ENCODE measurements at regions not wholly inside any gene's neighbourhood (a gene's known extent, or its start where the extent isn't known, plus 50 kb on each side); places are given as distances from the start of the nearest gene placed in this dataset.

DNA sequence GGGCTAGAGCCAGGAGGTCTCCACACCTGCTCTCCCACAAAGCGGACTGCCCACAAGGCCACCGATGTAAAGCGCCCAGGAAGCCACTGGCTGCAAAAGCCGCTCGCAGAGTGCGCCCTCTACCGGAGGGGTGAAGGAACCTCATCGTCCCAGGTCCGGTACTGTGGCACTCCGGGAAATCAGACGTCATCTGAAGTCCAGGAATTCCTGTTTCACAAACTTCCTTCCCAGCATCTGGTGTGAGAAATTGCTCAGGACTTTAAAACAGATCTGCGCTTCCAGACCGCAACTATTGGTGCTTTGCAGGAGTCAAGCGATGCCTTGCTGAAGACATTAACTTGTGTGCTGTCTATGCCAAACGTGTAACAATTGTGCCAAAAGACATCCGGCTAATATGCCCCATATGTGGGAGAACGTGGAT lies 115.1 kb upstream of the ARID1B start:
- H3K27me3 ChIP-seq (ENCODE audit: control insufficient read depth, insufficient read depth, low read length) = no peaks in the 10 kb centered on the region
- no peak overlapping the region for H3K27ac ChIP-seq (ENCODE audit: low read length)
- DNase-seq (ENCODE audit: low read depth, low spot score) = peak; percentile 61
- WGBS (ENCODE audit: insufficient coverage, insufficient read length) = no CpG with 5 or more reads among the region's 17 CpGs
- H3K9me3 ChIP-seq (ENCODE audit: control insufficient read depth, insufficient read depth, low read length) = no peaks in the 10 kb centered on the region
- H3K36me3 ChIP-seq (ENCODE audit: control insufficient read depth, insufficient read depth, low read length) = no peaks in the 10 kb centered on the region
- H3K4me3 ChIP-seq (ENCODE audit: low read length) = no peak overlapping the region
- H3K4me1 ChIP-seq (ENCODE audit: control insufficient read depth, insufficient read depth, low read length) = peaks cover 3% of the 10 kb centered on the region; the same call in 1 of the 2 replicates

DNA sequence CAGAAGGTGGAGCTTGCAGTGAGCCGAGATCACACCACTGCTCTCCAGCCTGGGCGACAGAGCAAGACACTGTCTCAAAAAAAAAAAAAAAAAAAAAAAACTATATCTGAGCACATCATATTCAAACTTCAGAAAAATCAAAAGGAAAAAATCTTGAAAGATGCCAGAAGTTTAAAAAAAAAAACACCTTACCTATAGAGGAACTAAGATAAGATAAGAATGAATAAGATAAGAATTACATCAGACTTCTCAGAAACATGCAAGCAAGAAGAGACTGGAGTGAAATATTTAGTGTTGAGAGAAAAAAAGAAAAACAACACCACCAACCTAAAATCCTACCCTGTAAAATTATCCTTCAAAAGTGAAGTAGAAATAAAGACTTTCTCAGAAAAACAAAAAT lies 116.8 kb upstream of the ARID1B start:
- no peak overlapping the region for H3K27ac ChIP-seq (ENCODE audit: low read length)
- no CpG with 5 or more reads among the region's 2 CpGs for WGBS (ENCODE audit: insufficient coverage, insufficient read length)
- H3K27me3 ChIP-seq (ENCODE audit: control insufficient read depth, insufficient read depth, low read length) = no peaks in the 10 kb centered on the region
- no peaks in the 10 kb centered on the region for H3K9me3 ChIP-seq (ENCODE audit: control insufficient read depth, insufficient read depth, low read length)
- H3K36me3 ChIP-seq (ENCODE audit: control insufficient read depth, insufficient read depth, low read length) = no peaks in the 10 kb centered on the region
- H3K4me3 ChIP-seq (ENCODE audit: low read length) = no peak overlapping the region
- DNase-seq (ENCODE audit: low read depth, low spot score) = no peak
- peaks cover 3% of the 10 kb centered on the region; the same call in 1 of the 2 replicates for H3K4me1 ChIP-seq (ENCODE audit: control insufficient read depth, insufficient read depth, low read length)

GRCh38 chr6:156659822-156660198 lies 117.4 kb upstream of the ARID1B start:
- H3K36me3 ChIP-seq (ENCODE audit: control insufficient read depth, insufficient read depth, low read length) = no peaks in the 10 kb centered on the region
- peaks cover 4% of the 10 kb centered on the region; the same call in 1 of the 2 replicates for H3K4me1 ChIP-seq (ENCODE audit: control insufficient read depth, insufficient read depth, low read length)
- WGBS (ENCODE audit: insufficient coverage, insufficient read length) = no CpG with 5 or more reads among the region's 2 CpGs
- no peaks in the 10 kb centered on the region for H3K9me3 ChIP-seq (ENCODE audit: control insufficient read depth, insufficient read depth, low read length)
- H3K27ac ChIP-seq (ENCODE audit: low read length) = no peak overlapping the region
- no peak overlapping the region for H3K4me3 ChIP-seq (ENCODE audit: low read length)
- no peaks in the 10 kb centered on the region for H3K27me3 ChIP-seq (ENCODE audit: control insufficient read depth, insufficient read depth, low read length)
- DNase-seq (ENCODE audit: low read depth, low spot score) = no peak

- no peak overlapping the region for H3K27ac ChIP-seq (ENCODE audit: low read length)
- DNase-seq (ENCODE audit: low read depth, low spot score) = no peak
- no CpG with 5 or more reads among the region's 7 CpGs for WGBS (ENCODE audit: insufficient coverage, insufficient read length)
- H3K36me3 ChIP-seq (ENCODE audit: control insufficient read depth, insufficient read depth, low read length) = no peaks in the 10 kb centered on the region
- H3K27me3 ChIP-seq (ENCODE audit: control insufficient read depth, insufficient read depth, low read length) = no peaks in the 10 kb centered on the region
- H3K4me3 ChIP-seq (ENCODE audit: low read length) = no peak overlapping the region
- H3K4me1 ChIP-seq (ENCODE audit: control insufficient read depth, insufficient read depth, low read length) = peaks cover 4% of the 10 kb centered on the region; the same call in 1 of the 2 replicates
- H3K9me3 ChIP-seq (ENCODE audit: control insufficient read depth, insufficient read depth, low read length) = no peaks in the 10 kb centered on the region
Measured at GRCh38 chr6:156658966-156659821, 118.0 kb upstream of the ARID1B start.

DNA sequence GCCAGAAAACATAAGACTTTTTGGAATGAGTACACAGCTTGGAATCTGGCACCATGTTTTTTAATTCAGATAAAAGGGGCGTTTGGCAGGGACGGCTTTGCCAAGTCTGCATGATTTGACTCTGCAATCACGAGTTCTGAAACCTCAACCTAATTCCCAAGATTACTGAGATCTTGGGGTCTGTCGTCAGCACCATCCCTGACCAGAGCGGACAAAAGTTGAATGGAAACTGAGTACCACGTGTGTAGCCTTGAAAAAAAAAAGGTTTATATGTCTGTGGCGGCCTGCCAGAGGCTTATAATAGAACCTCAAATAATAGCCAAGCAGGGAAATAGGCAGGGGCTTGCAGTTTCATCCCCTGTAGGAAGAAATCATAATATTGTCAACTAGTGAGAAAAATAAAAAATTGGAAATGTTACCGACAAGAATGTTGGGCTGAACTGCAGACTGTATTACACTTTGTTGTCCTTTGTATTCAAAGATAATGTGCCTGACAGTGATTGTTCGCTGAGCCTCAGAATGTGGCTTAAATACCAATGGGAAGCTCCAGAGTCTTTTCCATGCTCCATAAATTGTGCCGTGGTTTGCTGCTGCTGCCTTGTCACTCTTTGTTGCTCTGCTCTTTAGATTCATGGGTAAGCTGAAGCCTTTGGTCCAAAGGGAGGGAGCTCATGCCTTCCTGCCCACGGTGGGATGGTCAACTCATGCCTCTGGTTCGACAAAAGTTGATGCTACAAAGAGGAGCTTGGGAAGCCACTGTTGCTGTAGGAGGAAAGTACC lies 118.8 kb upstream of the ARID1B start:
- no peak for DNase-seq (ENCODE audit: low read depth, low spot score)
- Histone ChIP-seq H3K27ac (ENCODE audit: low read length) (no peak overlapping the region), H3K4me3 (ENCODE audit: low read length) (no peak overlapping the region)

GRCh38 chr6:156657296-156657695 lies 119.9 kb upstream of the ARID1B start:
- H3K4me3 ChIP-seq (ENCODE audit: low read length) = no peak overlapping the region
- no peak overlapping the region for H3K27ac ChIP-seq (ENCODE audit: low read length)
- WGBS (ENCODE audit: insufficient coverage, insufficient read length) = no CpG with 5 or more reads among the region's 5 CpGs
- no peak for DNase-seq (ENCODE audit: low read depth, low spot score)
- peaks cover 4% of the 10 kb centered on the region; the same call in 1 of the 2 replicates for H3K4me1 ChIP-seq (ENCODE audit: control insufficient read depth, insufficient read depth, low read length)
- H3K36me3 ChIP-seq (ENCODE audit: control insufficient read depth, insufficient read depth, low read length) = no peaks in the 10 kb centered on the region
- no peaks in the 10 kb centered on the region for H3K27me3 ChIP-seq (ENCODE audit: control insufficient read depth, insufficient read depth, low read length)
- no peaks in the 10 kb centered on the region for H3K9me3 ChIP-seq (ENCODE audit: control insufficient read depth, insufficient read depth, low read length)

More for the DNA sequence above, 118.8 kb upstream of the ARID1B start:
- no CpG with 5 or more reads among the region's 12 CpGs for WGBS (ENCODE audit: insufficient coverage, insufficient read length)
- no peaks in the 10 kb centered on the region for H3K9me3 ChIP-seq (ENCODE audit: control insufficient read depth, insufficient read depth, low read length)
- H3K4me1 ChIP-seq (ENCODE audit: control insufficient read depth, insufficient read depth, low read length) = peaks cover 4% of the 10 kb centered on the region; the same call in 1 of the 2 replicates
- H3K27me3 ChIP-seq (ENCODE audit: control insufficient read depth, insufficient read depth, low read length) = no peaks in the 10 kb centered on the region
- H3K36me3 ChIP-seq (ENCODE audit: control insufficient read depth, insufficient read depth, low read length) = no peaks in the 10 kb centered on the region

DNA sequence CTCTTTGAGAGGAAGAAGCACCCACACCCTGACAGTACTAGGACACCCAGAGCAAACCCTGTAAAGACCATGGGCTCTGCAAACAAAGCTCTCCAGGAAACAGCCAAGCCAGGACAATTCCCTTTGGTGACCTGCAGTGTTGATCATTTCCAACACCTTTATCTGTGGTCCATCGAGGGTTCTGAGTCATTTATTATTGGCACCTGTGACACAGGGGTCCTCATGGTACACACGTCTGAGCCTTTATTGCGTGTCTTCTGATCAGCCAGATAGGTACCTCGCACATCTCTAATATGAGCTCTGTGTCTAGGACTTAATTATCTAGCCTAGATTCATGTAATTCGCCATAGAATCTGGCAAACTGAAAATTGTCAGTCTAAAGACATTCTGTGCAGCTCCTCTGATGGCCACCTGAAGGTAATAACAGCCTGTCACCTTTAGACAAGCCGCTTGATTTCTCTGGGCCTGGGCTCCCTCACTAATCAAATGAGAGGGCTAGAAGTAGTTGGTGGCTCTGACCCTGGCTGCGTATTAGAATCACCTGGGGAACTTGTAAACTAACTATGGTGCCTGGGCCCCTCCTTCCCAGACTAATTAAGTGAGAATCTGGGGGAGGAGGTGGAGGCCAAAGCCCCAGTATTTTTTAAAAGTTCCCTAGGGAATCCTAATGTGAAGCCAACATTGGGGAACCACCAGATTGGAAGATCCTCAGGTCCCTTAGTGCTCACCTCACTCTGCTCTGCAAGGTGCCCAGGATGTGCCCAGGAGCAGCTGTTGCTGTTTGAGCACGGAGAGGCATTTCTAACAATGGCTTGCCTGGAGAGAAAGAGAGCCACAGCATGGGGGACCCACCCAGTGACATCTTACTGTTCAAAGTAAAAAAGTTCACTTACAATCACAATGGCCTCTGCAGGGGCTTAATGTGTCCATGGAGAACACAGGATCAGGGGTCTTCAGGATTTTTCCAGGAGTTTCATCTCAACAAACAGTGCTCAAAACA lies 122.0 kb upstream of the ARID1B start:
- DNase-seq (ENCODE audit: low read depth, low spot score) = peak; percentile 45
- Histone ChIP-seq H3K4me1 (ENCODE audit: control insufficient read depth, insufficient read depth, low read length) (peaks cover 4% of the 10 kb centered on the region; the same call in 1 of the 2 replicates), H3K4me3 (ENCODE audit: low read length) (no peak overlapping the region), H3K27ac (ENCODE audit: low read length) (no peak overlapping the region), H3K9me3 (ENCODE audit: control insufficient read depth, insufficient read depth, low read length) (no peaks in the 10 kb centered on the region), H3K36me3 (ENCODE audit: control insufficient read depth, insufficient read depth, low read length) (no peaks in the 10 kb centered on the region), H3K27me3 (ENCODE audit: control insufficient read depth, insufficient read depth, low read length) (no peaks in the 10 kb centered on the region)
- no CpG with 5 or more reads among the region's 8 CpGs for WGBS (ENCODE audit: insufficient coverage, insufficient read length)

- H3K9me3 ChIP-seq (ENCODE audit: control insufficient read depth, insufficient read depth, low read length) = no peaks in the 10 kb centered on the region
- H3K4me1 ChIP-seq (ENCODE audit: control insufficient read depth, insufficient read depth, low read length) = peaks cover 2% of the 10 kb centered on the region; the same call in 1 of the 2 replicates
- WGBS (ENCODE audit: insufficient coverage, insufficient read length) = no CpG with 5 or more reads among the region's 5 CpGs
- H3K4me3 ChIP-seq (ENCODE audit: low read length) = no peak overlapping the region
- no peaks in the 10 kb centered on the region for H3K36me3 ChIP-seq (ENCODE audit: control insufficient read depth, insufficient read depth, low read length)
- H3K27me3 ChIP-seq (ENCODE audit: control insufficient read depth, insufficient read depth, low read length) = no peaks in the 10 kb centered on the region
- no peak overlapping the region for H3K27ac ChIP-seq (ENCODE audit: low read length)
- DNase-seq (ENCODE audit: low read depth, low spot score) = no peak
Measured at GRCh38 chr6:156652231-156652750, 124.9 kb upstream of the ARID1B start.

DNA sequence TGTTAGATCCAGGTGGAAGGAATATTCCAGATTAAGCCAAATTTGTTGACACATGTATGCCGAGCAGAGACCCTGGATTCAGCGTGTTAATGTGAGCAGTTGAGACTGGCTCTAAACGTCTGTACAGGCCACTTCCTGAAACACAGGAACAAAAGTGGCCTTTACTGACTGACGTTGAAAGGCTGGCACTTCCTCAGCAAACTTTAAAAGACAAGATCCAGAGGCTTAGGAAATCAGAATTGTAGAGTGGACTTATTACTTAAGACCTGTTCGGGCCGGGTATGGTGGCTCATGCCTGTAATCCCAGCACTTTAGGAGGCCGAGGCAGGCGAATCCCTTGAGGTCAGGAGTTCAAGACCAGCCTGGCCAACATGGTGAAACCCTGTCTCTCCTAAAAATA lies 125.7 kb upstream of the ARID1B start:
- no peak overlapping the region for H3K27ac ChIP-seq (ENCODE audit: low read length)
- WGBS (ENCODE audit: insufficient coverage, insufficient read length) = no CpG with 5 or more reads among the region's 8 CpGs
- peaks cover 1% of the 10 kb centered on the region; the same call in 1 of the 2 replicates for H3K4me1 ChIP-seq (ENCODE audit: control insufficient read depth, insufficient read depth, low read length)
- no peaks in the 10 kb centered on the region for H3K9me3 ChIP-seq (ENCODE audit: control insufficient read depth, insufficient read depth, low read length)
- H3K4me3 ChIP-seq (ENCODE audit: low read length) = no peak overlapping the region
- no peaks in the 10 kb centered on the region for H3K36me3 ChIP-seq (ENCODE audit: control insufficient read depth, insufficient read depth, low read length)
- no peaks in the 10 kb centered on the region for H3K27me3 ChIP-seq (ENCODE audit: control insufficient read depth, insufficient read depth, low read length)
- DNase-seq (ENCODE audit: low read depth, low spot score) = no peak
